GM10266 (cell line): ENCODE measurements at regions not wholly inside any gene's neighbourhood (a gene's known extent, or its start where the extent isn't known, plus 50 kb on each side); places are given as distances from the start of the nearest gene placed in this dataset.

ENCODE experiments used
- DNase-seq: peaks from one replicate; pipeline ENCODE4 v3.0.0; 2012; ENCODE audit errors: extremely low spot score
- TF ChIP-seq, protein P1 (sequence below): IDR thresholded peaks from 2 replicates; pipeline ENCODE4 v1.5.1; 2012; ENCODE audit warnings: mild to moderate bottlenecking, low read depth; ENCODE audit not compliant: control insufficient read depth, insufficient read depth; ENCODE audit errors: missing control alignments

DNA sequence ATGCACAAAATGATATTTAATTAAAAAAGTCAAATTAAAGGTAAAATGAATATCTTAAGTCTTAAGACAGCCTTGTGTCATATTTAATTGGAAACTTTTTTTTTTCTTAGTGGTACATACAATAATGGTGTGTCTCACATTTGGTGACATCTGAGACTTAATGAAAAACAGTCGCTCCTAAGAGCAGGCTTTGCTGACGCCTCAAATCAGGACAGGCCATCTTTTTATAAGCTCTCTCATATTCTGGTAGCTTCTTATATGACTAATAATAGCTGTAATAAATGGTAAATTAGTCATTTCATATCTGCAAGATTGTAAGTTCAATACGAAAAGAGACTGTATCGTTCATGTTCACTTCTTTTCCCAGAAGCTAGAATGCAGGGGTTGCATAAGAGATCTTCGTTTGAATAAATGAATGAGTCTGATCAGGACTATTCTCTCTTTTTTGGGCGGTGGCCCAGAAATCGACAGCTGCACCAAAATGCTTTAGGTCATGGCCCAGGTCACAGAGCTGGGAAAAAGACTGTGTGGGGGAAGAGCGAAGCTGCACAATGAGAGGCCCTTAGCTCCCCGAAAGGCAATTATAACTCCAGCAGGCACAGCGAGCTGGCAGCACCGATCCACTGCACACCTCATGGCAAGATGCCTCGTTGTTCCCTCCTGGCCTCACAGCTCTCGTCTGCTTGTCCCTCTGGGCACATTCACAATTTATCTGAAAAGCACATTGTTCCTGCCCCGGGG is 69.4 kb downstream of the NRN1 start:
- no peak for DNase-seq

DNA sequence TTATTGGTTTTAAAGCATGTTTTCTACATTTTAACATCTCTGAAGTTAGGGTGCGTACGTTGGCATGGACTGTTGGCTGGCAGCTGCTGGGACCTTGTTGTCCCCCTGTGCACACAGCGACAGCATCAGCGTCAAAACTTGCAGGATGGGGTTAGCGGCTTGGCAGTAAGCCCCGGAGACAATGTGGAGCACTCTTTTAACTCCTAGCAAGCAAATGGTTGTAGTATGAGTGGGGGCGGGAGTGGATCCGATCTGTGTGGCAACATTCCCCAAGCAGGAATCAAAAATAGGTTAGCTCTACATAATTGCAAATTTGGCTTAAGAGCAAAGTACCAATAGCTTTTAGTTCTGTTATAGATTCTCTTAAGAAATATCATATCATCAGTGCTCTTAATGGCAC is 70.1 kb downstream of the NRN1 start:
- TF ChIP-seq, protein P1, sequence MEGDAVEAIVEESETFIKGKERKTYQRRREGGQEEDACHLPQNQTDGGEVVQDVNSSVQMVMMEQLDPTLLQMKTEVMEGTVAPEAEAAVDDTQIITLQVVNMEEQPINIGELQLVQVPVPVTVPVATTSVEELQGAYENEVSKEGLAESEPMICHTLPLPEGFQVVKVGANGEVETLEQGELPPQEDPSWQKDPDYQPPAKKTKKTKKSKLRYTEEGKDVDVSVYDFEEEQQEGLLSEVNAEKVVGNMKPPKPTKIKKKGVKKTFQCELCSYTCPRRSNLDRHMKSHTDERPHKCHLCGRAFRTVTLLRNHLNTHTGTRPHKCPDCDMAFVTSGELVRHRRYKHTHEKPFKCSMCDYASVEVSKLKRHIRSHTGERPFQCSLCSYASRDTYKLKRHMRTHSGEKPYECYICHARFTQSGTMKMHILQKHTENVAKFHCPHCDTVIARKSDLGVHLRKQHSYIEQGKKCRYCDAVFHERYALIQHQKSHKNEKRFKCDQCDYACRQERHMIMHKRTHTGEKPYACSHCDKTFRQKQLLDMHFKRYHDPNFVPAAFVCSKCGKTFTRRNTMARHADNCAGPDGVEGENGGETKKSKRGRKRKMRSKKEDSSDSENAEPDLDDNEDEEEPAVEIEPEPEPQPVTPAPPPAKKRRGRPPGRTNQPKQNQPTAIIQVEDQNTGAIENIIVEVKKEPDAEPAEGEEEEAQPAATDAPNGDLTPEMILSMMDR, result no peak

More for the DNA sequence above, 69.4 kb downstream of the NRN1 start:
- TF ChIP-seq, protein P1, result no peak

DNA sequence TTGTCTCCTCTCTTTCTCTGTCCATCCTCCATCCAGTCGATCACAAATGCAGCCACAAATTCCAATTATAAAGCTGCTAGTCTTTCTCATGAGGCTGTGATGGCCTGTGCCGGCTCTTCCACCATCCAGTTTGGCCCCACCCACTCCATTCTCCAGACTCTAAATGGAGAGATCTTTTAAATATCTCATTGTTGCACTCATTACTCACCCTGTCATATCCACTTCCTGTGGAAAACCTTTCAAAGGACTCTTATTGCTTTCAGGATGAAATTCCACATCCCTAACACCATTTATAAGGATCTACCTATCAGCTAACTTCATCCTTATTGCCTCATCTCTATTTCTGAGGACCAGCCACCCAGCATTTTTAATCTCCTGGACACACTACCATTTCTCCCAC is 70.6 kb downstream of the NRN1 start:
- no peak for DNase-seq

More for the DNA sequence above, 70.1 kb downstream of the NRN1 start:
- DNase-seq, result no peak

DNA sequence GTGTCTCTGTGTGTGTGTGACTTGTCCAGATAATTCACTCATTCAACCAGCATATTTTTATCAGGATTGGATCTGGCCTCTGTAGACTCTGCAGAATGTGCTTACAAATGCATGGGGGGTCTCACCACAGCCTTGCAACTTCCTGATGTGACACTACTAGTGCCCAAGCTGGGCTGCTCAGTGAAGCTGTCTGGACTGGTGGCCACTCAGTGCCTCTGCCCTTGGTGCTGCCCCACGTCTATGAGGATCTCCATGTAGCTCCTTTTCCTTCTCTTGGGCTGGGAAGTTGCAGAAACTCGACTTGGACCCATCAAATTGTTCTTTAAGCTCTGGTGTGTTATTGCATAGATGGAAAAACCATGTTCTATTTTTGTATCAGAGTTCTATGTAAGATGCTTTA is 75.8 kb downstream of the NRN1 start:
- DNase-seq, result no peak
- TF ChIP-seq, protein P1, result no peak

More for the DNA sequence above, 70.6 kb downstream of the NRN1 start:
- TF ChIP-seq, protein P1, result no peak

DNA sequence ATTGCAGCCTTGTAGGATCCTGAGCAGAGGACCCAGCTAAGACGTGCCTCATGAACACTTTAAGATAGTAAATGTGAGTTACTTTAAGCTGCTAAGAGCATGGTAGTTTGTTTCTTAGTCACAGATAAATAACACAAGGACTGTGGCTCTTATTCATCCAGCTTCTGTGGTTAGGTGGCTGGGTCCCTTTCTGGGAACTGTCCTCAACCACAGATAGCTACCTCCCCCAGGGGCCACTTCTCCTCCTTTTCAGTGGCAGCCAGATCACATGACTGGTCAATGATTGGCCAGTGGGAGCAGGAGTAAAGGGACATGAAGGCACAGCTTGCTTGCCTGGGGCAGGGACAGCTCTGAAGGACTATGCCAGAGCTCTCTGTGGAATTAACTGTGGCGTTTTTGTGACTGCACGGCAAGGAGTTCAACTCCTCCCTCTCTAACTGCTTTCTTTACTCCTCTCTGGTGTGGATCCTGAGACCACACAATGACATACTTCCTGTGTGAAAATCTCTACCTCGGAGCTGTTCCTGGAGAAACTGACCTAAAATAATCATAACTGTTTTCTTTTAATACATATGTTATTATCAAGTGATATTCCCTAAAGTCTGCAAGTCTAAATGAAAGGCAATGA is 76.5 kb downstream of the NRN1 start:
- TF ChIP-seq, protein P1, result no peak
- DNase-seq, result no peak

DNA sequence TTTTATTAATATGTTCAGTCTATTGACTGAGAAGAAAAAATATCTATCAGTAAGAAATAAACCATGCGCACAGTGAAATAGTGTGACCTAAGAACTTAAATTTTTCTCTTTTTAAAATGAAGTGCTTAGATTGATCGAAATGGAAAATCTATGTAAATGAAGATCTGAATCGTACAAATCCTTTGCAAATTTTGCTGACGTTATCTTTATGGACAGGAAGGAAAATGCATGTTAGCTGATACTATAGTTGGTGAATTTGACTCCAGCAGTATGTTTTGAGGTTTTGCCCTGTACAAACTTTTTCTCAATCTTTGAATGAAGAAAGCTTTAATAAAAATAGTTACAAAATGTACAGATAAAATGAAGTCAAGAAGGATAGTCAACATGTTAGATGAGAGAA is 82.9 kb downstream of the NRN1 start:
- TF ChIP-seq, protein P1, result no peak

DNA sequence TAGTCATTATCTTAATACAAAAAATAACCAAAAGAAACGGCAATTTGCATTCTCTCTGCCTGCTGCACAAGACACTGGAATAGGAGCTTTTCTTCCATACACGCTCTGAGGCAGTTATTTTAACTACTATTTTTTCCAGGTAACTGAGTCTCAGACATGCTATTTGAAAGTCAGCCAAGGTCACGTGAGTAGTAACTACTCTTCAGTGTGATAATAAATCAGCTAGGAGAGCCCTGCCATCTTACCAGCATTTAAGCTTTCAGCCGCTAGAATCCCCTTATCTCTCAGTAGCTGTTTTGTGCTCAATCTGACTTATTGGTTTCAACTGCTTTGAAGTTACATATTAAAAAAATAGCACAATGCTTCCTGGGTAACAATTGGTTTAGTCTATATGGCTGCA is 84.5 kb downstream of the NRN1 start:
- TF ChIP-seq, protein P1, result no peak
- DNase-seq, result no peak

More for the DNA sequence above, 82.9 kb downstream of the NRN1 start:
- DNase-seq, result no peak
